OCI-LY1 (cell line): ENCODE measurements at regions not wholly inside any gene's neighbourhood (a gene's known extent, or its start where the extent isn't known, plus 50 kb on each side); places are given as distances from the start of the nearest gene placed in this dataset.

Experiments used
- H2AFZ ChIP-seq: fragments of 200-600 bp; sonication (generic), shearing (Covaris generic); 2 replicates; pipeline ENCODE4 v1.6.0; 2014; ENCODE audit warnings: antibody characterized with exemption, mild to moderate bottlenecking, low read length
- H3F3A ChIP-seq: fragments of 200-600 bp; sonication (generic), shearing (Covaris generic); 2 replicates; pipeline ENCODE4 v1.6.0; 2014; ENCODE audit warnings: mild to moderate bottlenecking, antibody characterized with exemption, low read length, moderate library complexity; ENCODE audit not compliant: insufficient read depth
- H3K27ac ChIP-seq: fragments of 200-600 bp; sonication (generic); 2 replicates; pipeline ENCODE4 v1.5.1; 2014; ENCODE audit warnings: low read length, mixed run types, mild to moderate bottlenecking, low read depth; ENCODE audit not compliant: poor library complexity, severe bottlenecking
- H3K27me3 ChIP-seq: fragments of 200-600 bp; sonication (generic); 2 replicates; pipeline ENCODE4 v1.6.0; 2014; ENCODE audit warnings: antibody characterized with exemption, mild to moderate bottlenecking, low read length, moderate library complexity; ENCODE audit not compliant: insufficient read depth
- H3K36me3 ChIP-seq: fragments of 200-600 bp; sonication (generic); 2 replicates; pipeline ENCODE4 v1.6.1; 2014; ENCODE audit warnings: mild to moderate bottlenecking, antibody characterized with exemption, low read length, moderate library complexity, mixed read lengths; ENCODE audit not compliant: insufficient read depth
- H3K4me1 ChIP-seq: fragments of 200-600 bp; sonication (generic); 2 replicates; pipeline ENCODE4 v1.5.1; 2014; ENCODE audit warnings: mild to moderate bottlenecking, low read length, moderate library complexity; ENCODE audit not compliant: insufficient read depth, severe bottlenecking
- H3K4me2 ChIP-seq: fragments of 200-600 bp; sonication (generic), shearing (Covaris generic); 2 replicates; pipeline ENCODE4 v1.6.1; 2014; ENCODE audit warnings: low read length
- H3K4me3 ChIP-seq: fragments of 200-600 bp; sonication (generic); 2 replicates; pipeline ENCODE4 v1.5.1; 2014; ENCODE audit warnings: low read length, low read depth, mild to moderate bottlenecking, mixed read lengths; ENCODE audit not compliant: poor library complexity, severe bottlenecking
- H3K79me2 ChIP-seq: fragments of 200-600 bp; shearing (Covaris generic); 2 replicates; pipeline ENCODE4 v1.6.1; 2016; ENCODE audit warnings: mixed run types, low read length, mixed read lengths; ENCODE audit not compliant: insufficient read depth
- H3K9ac ChIP-seq: fragments of 200-600 bp; sonication (generic), shearing (Covaris generic); 2 replicates; pipeline ENCODE4 v1.6.1; 2014; ENCODE audit warnings: mild to moderate bottlenecking, low read length, mixed read lengths
- H3K9me2 ChIP-seq: fragments of 200-600 bp; sonication (generic), shearing (Covaris generic); 2 replicates; pipeline ENCODE4 v1.6.1; 2014; ENCODE audit warnings: low read depth, mild to moderate bottlenecking, low read length, mixed read lengths
- H3K9me3 ChIP-seq: fragments of 200-600 bp; shearing (Covaris generic); 2 replicates; pipeline ENCODE4 v1.6.1; 2014; ENCODE audit warnings: low read length, mixed read lengths
- H4K20me1 ChIP-seq: fragments of 200-600 bp; sonication (generic), shearing (Covaris generic); 2 replicates; pipeline ENCODE4 v1.6.0; 2016; ENCODE audit warnings: mild to moderate bottlenecking, low read length; ENCODE audit not compliant: insufficient read depth
- CTCF ChIP-seq: fragments of 200-600 bp; sonication (generic), shearing (Covaris generic); IDR thresholded peaks from 2 replicates; pipeline ENCODE4 v1.5.1; 2017; ENCODE audit warnings: mild to moderate bottlenecking, antibody characterized with exemption, low read length, moderate library complexity, mixed read lengths
- EZH2 ChIP-seq: fragments of 200-600 bp; sonication (generic), shearing (Covaris generic); IDR thresholded peaks from 2 replicates; pipeline ENCODE4 v1.8.0; 2017; ENCODE audit warnings: borderline replicate concordance, mixed run types, mild to moderate bottlenecking, antibody characterized with exemption, low read length, moderate library complexity, mixed read lengths

- TF ChIP-seq CTCF (no peak), EZH2 (no peak)
- H3K4me3 ChIP-seq, result no peak overlapping the region
- no peaks in the 10 kb centered on the region for H4K20me1 ChIP-seq
- no peak overlapping the region for H3K4me2 ChIP-seq
- H3K36me3 ChIP-seq, result no peaks in the 10 kb centered on the region
- H3K79me2 ChIP-seq, result no peaks in the 10 kb centered on the region
- H3K9ac ChIP-seq, result no peak overlapping the region
- H3K4me1 ChIP-seq, result no peaks in the 10 kb centered on the region
- no peaks in the 10 kb centered on the region for H3K9me3 ChIP-seq
- no peaks in the 10 kb centered on the region for H3F3A ChIP-seq
- H2AFZ ChIP-seq, result no peak overlapping the region
- H3K9me2 ChIP-seq, result no peaks in the 10 kb centered on the region
- no peak overlapping the region for H3K27ac ChIP-seq
- no peaks in the 10 kb centered on the region for H3K27me3 ChIP-seq
Observed at GRCh38 chr4:129561886-129562671, 466.1 kb downstream of the C4orf33 start.

GRCh38 chr4:129565214-129565613 is 469.3 kb downstream of the C4orf33 start:
- Histone ChIP-seq H4K20me1 (no peaks in the 10 kb centered on the region), H3K36me3 (no peaks in the 10 kb centered on the region), H3K9ac (no peak overlapping the region), H3K4me2 (no peak overlapping the region), H2AFZ (no peak overlapping the region), H3K27me3 (no peaks in the 10 kb centered on the region), H3K9me2 (no peaks in the 10 kb centered on the region), H3K4me1 (no peaks in the 10 kb centered on the region), H3K79me2 (no peaks in the 10 kb centered on the region), H3F3A (no peaks in the 10 kb centered on the region), H3K9me3 (no peaks in the 10 kb centered on the region), H3K4me3 (no peak overlapping the region), H3K27ac (no peak overlapping the region)
- TF ChIP-seq EZH2, result no peak
- TF ChIP-seq CTCF, result no peak

GRCh38 chr4:129570326-129570725 is 474.4 kb downstream of the C4orf33 start:
- H4K20me1 ChIP-seq, result no peaks in the 10 kb centered on the region
- no peaks in the 10 kb centered on the region for H3K36me3 ChIP-seq
- no peaks in the 10 kb centered on the region for H3K9me3 ChIP-seq
- H3K9me2 ChIP-seq, result no peaks in the 10 kb centered on the region
- H3K9ac ChIP-seq, result no peak overlapping the region
- no peaks in the 10 kb centered on the region for H3K4me1 ChIP-seq
- TF ChIP-seq CTCF (no peak), EZH2 (no peak)
- H3K4me3 ChIP-seq, result no peak overlapping the region
- no peak overlapping the region for H3K27ac ChIP-seq
- H2AFZ ChIP-seq, result no peak overlapping the region
- H3K27me3 ChIP-seq, result no peaks in the 10 kb centered on the region
- H3K4me2 ChIP-seq, result no peak overlapping the region
- no peaks in the 10 kb centered on the region for H3K79me2 ChIP-seq
- no peaks in the 10 kb centered on the region for H3F3A ChIP-seq
